Fibroblast of gingiva (primary cell): ENCODE measurements at regions not wholly inside any gene's neighbourhood (a gene's known extent, or its start where the extent isn't known, plus 50 kb on each side); places are given as distances from the start of the nearest gene placed in this dataset.

Experiments
- DNase-seq: peaks from one replicate; pipeline ENCODE4 v3.0.0-alpha.2; 2011; ENCODE audit warnings: low read depth

DNA sequence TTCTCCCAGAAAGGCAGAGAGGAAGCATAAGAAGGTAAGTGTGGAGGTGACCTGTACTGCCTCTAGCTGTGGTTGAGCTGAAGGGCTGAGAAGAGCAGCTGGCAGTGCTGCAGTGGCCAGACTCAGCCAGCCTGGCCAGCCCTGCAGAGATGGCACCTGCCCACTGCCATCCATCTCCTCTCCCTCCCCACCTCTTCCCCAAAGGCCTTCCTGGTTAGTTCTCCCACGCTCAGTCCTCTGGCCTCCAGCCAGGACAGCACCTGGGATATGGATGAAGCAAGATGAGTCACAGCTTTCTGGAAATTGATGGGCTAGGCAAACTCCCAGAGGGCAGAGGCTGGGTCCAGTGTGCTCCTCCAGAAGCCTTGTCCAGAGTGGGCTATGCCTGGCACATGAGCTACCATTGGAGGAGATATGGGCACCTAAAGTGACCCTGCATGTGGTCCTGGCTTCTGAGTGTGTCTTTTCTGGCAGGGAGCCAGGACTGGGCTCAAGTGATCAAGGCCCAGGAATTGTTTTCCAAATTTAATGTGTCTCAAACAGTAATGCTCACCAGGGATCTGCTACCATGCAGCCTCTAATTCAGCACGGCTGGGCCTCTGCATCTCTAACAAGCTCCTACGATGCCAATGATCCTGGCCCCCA lies 81.0 kb upstream of the CACUL1 start:
- DNase-seq = no peak

- DNase-seq = no peak
These were observed 83.6 kb upstream of the CACUL1 start for GRCh38 chr10:118838364-118838763.

- no peak for DNase-seq
These were observed 84.6 kb upstream of the CACUL1 start for GRCh38 chr10:118839348-118839747.

- DNase-seq = no peak
These were observed 85.5 kb upstream of the CACUL1 start for GRCh38 chr10:118840071-118840775.

DNA sequence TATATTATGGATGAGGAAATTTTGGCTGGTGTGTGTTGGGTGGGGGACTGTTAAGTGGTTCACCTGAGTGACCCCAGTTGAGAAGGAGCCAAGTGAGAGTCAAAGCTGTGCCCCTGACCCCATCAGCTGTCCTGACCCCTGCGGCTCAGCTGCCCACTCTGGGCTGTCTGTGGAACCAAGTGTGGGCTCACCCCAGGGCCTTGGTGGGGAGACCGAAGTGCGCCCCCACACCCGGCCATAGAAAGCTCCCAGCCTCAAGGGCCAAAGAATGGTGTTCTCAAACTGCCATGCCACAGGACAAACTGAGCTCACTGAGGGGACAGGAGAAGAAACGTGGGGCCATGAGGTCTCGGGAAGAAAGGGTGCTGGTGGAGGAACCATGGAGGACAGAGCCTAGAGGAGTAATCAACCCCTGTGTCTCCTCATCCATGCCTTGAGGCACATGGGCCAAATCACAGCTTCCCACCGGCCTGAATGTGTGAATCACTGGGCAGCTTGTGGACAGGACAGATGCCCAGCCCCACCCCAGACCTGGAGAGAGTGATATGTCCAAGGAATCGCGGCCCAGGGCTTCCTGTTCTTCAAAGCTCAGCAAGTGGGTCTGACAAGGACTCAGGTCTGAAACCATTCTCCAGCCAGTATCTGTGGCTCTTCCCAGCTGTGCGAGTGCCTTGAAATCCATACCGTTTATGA lies 86.2 kb upstream of the CACUL1 start:
- DNase-seq = no peak

GRCh38 chr10:118841881-118842605 lies 87.3 kb upstream of the CACUL1 start:
- no peak for DNase-seq

- no peak for DNase-seq
These were observed 88.3 kb upstream of the CACUL1 start for GRCh38 chr10:118842843-118843624.

DNA sequence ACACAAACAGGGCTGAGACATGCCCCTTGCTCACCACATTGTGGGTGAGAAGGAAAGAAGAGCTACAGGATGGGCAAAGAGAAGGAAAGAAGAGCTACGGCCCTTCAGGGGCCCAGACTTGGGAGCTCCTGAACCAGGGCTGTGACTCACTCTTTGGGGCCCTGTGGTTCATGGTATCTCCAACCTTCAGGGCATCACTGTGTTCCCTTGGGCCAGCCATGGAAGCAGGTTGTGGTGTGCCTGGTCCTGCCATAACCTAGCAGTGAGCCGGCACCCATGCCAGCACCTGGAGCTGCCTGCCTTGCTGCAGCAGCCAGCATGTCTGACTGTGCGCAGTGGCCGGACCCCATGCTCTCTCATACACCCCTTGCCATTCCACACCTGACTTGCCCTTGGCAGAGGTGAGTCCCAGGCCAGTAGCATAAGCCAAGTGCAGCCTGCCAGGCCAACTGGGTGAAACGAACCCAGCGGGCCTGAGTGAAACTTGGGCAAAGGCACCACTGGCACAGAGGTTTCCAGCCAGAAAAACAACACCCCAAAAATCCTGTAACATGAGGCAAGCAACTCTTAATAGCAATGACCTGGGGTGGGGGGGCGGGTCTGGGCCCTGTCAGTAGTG lies 89.0 kb upstream of the CACUL1 start:
- DNase-seq = no peak

DNA sequence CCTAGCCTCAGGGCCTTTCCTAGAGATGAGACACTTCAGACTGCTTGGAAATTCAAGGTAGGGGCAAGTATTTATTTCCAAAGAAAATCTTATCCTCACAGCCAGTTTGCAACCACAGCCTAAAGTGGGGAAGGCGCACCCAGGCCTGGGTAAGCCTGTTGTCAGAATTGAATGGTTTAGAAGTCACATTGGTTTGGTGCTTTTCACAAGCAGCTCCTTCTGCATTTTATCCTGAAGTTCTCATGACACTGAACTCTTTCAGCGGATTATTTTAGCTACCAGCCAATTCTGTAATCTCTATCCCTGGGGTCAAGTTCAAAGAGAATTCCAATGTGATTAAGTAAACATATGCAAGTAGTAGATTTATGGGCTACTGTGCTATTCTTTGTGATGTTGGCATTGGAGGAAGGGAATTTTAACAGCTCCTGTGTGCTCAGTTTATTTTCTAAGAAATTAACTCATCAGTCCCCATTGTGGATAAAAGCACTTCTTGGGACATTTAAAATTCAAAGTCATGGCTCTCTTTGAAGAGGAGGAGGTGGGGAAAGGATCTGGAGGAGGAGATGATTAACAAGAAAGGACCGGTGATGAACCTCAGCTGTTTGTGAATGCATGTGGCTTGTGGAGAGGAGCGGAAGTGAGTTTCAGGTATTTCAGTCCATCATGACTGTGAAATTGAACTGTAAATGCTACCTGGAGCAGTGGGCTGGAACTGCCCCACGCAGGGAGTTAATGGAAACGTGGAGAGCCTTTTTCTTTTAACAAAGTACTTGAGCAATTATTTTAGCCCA lies 90.2 kb upstream of the CACUL1 start:
- DNase-seq = no peak

- no peak for DNase-seq
These were observed 91.0 kb upstream of the CACUL1 start for GRCh38 chr10:118845776-118846175.

DNA sequence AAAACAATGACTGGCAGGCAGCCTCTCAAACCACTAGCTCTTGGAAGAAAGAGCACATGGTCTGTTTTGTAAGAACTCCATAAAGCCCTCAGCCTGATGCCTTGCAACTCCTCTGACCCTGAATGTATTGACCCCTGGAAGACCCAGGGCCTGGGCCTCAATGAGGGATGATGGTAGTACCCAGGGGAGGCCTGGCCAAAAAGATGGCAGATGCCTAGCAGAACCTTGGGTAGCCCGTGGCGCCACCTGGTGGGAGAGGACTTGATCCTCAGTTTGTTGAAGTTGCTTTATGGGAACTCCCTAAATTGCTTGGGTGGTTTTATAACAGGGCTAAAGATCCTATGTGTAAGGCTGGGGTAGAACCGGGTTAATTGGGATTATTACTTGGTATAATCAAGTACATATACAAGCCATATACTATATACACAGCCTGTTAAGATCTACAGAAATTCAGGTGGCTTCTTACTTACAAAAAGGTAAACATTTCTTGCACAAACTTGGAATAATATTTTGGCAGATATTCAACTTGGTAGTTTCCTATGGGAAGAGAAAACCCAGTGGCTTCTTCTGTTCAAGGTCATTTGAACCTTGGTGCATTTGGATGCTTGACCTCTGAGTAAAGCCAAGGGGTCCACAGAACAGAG lies 95.8 kb upstream of the CACUL1 start:
- peak; percentile 42 for DNase-seq

- DNase-seq = no peak
These were observed 96.6 kb upstream of the CACUL1 start for GRCh38 chr10:118851062-118852035.

DNA sequence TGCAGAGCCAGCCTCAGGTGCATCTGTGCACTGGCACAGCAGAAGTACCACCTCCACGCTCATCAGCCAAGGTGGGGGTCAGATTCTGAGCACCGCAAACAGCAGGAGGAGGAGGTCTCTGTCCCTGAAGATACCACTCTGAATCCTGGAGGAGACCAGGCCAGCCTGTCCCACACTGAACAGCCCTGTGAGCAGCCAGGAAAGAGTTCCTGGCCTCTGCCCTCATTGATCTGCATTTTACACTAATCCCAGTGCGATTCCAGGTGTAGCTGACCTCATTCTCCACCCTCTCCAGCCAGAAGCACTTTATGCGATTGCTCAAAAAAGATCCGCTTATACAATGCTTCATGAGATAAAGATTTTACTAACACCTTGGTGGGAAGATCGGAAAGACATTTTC lies 99.1 kb upstream of the CACUL1 start:
- DNase-seq = no peak

DNA sequence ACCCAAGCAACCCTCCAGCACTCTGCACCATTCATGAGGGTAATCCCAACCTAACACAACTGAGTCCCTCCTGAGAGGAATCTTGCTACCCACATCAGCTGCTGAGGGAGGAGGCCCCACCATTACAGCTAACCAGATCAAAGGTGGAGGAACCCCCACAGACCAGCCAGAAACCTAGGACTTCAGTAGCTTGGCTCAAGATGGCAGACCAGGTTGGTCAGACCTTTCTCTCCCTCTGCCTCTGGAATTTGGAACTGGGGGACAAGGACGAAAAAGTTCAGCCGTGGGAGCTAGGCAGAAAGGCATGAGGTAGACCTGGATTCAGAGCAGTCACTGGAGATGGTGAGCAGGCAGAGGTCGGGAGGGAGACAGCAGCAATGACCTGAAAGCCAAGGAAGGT lies 101.3 kb upstream of the CACUL1 start:
- no peak for DNase-seq

DNA sequence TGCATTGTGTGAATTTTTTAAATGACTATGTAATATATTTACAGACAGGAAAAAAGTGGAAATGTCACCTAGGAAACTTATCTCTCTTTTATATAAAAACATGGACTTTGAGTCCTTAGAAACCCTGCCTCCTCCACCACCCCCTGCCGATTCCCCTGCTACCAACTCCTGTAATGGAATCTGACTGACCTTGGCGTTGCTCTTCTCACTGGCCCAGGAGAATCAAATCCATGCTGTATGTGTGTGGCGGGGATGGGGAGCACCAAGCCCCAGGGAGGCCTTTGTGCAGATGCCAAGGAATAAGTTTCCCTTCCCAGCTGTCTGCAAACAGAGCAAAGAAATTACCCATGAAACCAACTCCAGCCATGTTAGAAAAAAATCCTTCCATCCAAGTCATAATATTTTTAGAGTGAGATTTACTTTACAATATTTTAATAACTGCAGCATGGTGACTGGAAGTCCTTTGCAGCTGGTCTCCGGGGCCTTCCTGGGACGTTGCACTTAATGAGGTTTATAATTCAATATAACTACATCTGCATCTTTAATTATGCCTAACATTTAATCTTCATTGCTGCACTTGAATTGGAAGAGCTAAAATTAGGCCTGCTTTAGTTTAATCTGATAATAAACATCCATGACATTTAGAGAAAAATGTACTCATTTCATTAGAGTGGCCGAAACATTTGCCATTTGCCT lies 111.4 kb upstream of the CACUL1 start:
- DNase-seq = no peak

GRCh38 chr10:118867768-118868167 lies 113.0 kb upstream of the CACUL1 start:
- no peak for DNase-seq

DNA sequence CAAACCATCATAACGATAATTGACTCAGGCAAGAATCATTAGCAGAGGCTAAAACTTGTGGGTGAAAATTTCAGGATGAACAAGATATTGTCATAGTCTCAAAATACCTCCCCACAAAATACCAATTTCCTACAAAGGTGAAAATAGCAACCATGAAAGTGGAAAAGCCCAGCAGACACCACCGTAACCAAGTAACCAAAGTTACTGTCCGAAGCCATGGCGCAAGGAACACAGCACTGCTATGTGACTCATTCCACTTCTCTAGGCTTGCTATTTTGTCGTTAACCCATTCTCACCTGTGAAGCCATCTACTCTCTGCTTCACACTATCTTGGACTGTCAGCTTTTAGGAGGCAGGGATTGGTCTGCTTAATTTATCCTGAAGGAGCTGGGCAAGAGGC lies 113.8 kb upstream of the CACUL1 start:
- no peak for DNase-seq
